ENCODE measurements at regions not wholly inside any gene's neighbourhood (a gene's known extent, or its start where the extent isn't known, plus 50 kb on each side); places are given as distances from the start of the nearest gene placed in this dataset.

DNA sequence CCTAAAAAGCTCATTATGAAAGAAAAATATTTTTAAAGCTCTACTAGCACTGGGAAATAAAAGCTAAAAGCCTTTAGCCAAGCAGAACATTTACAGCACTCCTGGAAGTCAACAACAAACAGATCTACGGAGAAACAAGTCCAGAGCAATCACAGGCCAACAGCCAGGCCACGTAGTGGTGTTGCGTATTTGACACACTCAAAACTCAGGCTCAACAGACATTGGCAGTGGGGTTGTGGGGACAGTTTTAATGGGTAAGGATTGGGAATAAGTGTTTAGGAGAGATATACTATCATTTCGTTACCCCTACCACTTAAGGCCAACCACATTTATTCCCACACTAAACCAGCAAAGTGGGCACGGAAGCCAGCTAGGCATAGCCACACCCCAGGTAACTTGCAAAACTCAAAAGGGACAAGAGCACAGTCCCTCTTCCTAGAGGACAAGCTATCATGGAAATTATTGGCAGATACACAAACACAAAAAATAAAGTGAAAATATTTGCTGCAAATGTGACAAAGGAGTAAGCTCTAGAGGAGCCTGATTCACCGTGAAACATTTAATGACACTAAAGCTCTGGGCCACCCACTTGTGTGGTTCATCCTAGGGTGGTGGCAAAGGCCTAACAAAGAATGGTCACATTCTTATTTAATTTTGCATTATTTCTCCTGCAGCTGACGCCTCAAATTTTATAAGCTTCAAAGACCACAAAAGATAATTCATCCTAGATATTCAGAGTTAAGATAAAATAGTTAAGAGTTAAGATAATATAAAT is 498.2 kb downstream of the TNS3 start:
- Mint-ChIP-seq H3K27ac (ENCODE audit: unreplicated experiment) (no peak overlapping the region), H3K4me3 (ENCODE audit: low read depth, unreplicated experiment) (no peak overlapping the region), H3K9me3 (ENCODE audit: low read depth, unreplicated experiment) (peaks cover 3% of the 10 kb centered on the region), H3K36me3 (ENCODE audit: insufficient read depth, unreplicated experiment) (no peaks in the 10 kb centered on the region), H3K27me3 (ENCODE audit: unreplicated experiment) (no peaks in the 10 kb centered on the region), H3K4me1 (ENCODE audit: low read depth, unreplicated experiment) (no peaks in the 10 kb centered on the region)
- BruUV-seq (replicated peaks): no TSS peak
- CTCF ChIA-PET: interaction anchor here (1.2 kb wide), 1 partner anchor 17 kb away, joined by 3 read pairs; no protein-coding TSS in a partner anchor
- intact Hi-C loops (cut with micrococcal nuclease; ENCODE audit: unreplicated experiment): no loop called here
- DNase-seq: no peak
- TF ChIP-seq, protein P1, sequence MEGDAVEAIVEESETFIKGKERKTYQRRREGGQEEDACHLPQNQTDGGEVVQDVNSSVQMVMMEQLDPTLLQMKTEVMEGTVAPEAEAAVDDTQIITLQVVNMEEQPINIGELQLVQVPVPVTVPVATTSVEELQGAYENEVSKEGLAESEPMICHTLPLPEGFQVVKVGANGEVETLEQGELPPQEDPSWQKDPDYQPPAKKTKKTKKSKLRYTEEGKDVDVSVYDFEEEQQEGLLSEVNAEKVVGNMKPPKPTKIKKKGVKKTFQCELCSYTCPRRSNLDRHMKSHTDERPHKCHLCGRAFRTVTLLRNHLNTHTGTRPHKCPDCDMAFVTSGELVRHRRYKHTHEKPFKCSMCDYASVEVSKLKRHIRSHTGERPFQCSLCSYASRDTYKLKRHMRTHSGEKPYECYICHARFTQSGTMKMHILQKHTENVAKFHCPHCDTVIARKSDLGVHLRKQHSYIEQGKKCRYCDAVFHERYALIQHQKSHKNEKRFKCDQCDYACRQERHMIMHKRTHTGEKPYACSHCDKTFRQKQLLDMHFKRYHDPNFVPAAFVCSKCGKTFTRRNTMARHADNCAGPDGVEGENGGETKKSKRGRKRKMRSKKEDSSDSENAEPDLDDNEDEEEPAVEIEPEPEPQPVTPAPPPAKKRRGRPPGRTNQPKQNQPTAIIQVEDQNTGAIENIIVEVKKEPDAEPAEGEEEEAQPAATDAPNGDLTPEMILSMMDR (IDR thresholded peaks at IDR 0.05; ENCODE audit: unreplicated experiment): no peak

DNA sequence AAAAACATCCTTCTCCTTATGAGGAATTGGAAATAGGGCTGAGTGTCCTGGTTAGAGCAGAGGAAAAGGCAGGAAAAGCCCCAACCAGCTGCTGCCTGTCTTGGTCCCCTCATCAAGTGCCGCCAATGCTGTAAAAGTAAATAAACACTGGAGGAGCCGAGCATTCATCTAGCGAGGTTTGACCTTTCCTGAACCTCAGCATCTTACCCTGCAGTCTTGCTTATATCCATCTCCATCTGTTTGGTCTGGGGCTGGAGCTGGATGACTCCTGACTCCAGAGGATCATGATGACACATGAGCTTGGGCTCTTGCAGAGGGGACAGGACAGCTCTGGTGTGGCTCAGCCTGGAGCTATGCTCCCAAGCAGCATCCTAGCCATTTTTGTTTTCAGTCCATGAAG is 501.1 kb downstream of the TNS3 start:
- no TSS peak for BruUV-seq (replicated peaks)
- no peaks in the 10 kb centered on the region for H3K27me3 Mint-ChIP-seq (ENCODE audit: unreplicated experiment)
- no peak for DNase-seq
- H3K4me1 Mint-ChIP-seq (ENCODE audit: low read depth, unreplicated experiment): no peaks in the 10 kb centered on the region
- H3K9me3 Mint-ChIP-seq (ENCODE audit: low read depth, unreplicated experiment): peaks cover 3% of the 10 kb centered on the region
- intact Hi-C loops (cut with micrococcal nuclease; ENCODE audit: unreplicated experiment): no loop called here
- no peak overlapping the region for H3K4me3 Mint-ChIP-seq (ENCODE audit: low read depth, unreplicated experiment)
- no peaks in the 10 kb centered on the region for H3K36me3 Mint-ChIP-seq (ENCODE audit: insufficient read depth, unreplicated experiment)
- TF ChIP-seq, protein P1 (IDR thresholded peaks at IDR 0.05; ENCODE audit: unreplicated experiment): no peak
- H3K27ac Mint-ChIP-seq (ENCODE audit: unreplicated experiment): no peak overlapping the region
- CTCF ChIA-PET: no interaction called here

DNA sequence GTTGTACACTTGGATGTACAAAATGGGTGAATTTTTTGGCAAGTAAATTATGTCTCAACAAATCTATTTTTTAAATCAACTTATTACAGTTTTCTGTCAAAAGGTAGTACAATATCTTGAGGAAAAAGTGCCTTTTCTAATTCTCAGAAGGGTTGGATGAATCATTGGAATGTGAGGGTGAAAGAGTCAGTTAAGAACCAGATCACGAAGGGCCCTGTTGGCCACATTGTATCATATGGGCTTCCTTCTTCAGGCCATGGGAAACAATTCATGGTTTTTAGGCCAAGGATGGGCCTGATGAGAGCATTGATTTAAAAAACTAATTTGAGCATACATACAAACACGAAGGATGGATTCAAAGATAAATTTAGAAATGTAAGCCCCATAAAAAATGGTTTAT is 503.7 kb downstream of the TNS3 start:
- intact Hi-C loops (cut with micrococcal nuclease; ENCODE audit: unreplicated experiment): no loop called here
- no peak overlapping the region for H3K4me3 Mint-ChIP-seq (ENCODE audit: low read depth, unreplicated experiment)
- BruUV-seq (replicated peaks): no TSS peak
- CTCF ChIA-PET: no interaction called here
- H3K36me3 Mint-ChIP-seq (ENCODE audit: insufficient read depth, unreplicated experiment): no peaks in the 10 kb centered on the region
- TF ChIP-seq, protein P1 (IDR thresholded peaks at IDR 0.05; ENCODE audit: unreplicated experiment): no peak
- H3K27me3 Mint-ChIP-seq (ENCODE audit: unreplicated experiment): no peaks in the 10 kb centered on the region
- H3K9me3 Mint-ChIP-seq (ENCODE audit: low read depth, unreplicated experiment): peaks cover 3% of the 10 kb centered on the region
- no peak overlapping the region for H3K27ac Mint-ChIP-seq (ENCODE audit: unreplicated experiment)
- DNase-seq: no peak
- H3K4me1 Mint-ChIP-seq (ENCODE audit: low read depth, unreplicated experiment): no peaks in the 10 kb centered on the region

DNA sequence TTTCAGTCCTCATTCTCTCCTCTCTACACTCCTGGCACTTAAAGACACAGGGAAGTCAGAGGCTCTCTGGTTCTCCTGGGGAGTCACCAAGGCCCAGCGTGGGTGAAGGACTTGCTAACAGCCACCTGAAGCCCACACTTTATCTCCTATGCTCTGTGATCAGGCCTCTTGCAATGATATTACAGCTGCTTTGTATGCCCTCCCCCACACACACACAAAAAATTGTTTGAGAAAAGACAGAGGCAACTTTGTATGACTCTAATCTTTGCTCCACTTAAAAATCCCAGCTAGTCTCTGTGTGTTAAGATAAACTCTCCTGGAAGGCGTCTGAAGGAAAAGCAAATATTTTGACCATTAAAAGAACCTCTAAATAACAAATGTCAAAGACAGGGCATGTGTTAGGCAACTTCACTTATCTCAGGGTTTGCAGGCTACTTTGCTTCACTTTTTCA is 507.2 kb downstream of the TNS3 start:
- no peak overlapping the region for H3K4me3 Mint-ChIP-seq (ENCODE audit: low read depth, unreplicated experiment)
- CTCF ChIA-PET: interaction anchor here (1.2 kb wide), 1 partner anchor 353 kb away, joined by 3 read pairs; no protein-coding TSS in a partner anchor
- peaks cover 3% of the 10 kb centered on the region for H3K9me3 Mint-ChIP-seq (ENCODE audit: low read depth, unreplicated experiment)
- intact Hi-C loops (cut with micrococcal nuclease; ENCODE audit: unreplicated experiment): no loop called here
- DNase-seq: no peak
- no peaks in the 10 kb centered on the region for H3K4me1 Mint-ChIP-seq (ENCODE audit: low read depth, unreplicated experiment)
- H3K36me3 Mint-ChIP-seq (ENCODE audit: insufficient read depth, unreplicated experiment): no peaks in the 10 kb centered on the region
- no TSS peak for BruUV-seq (replicated peaks)
- no peaks in the 10 kb centered on the region for H3K27me3 Mint-ChIP-seq (ENCODE audit: unreplicated experiment)
- TF ChIP-seq, protein P1 (IDR thresholded peaks at IDR 0.05; ENCODE audit: unreplicated experiment): no peak
- H3K27ac Mint-ChIP-seq (ENCODE audit: unreplicated experiment): no peak overlapping the region

Data from Calu3 (cell line).